HUDEP-2 (cell line): ENCODE measurements at regions not wholly inside any gene's neighbourhood (a gene's known extent, or its start where the extent isn't known, plus 50 kb on each side); places are given as distances from the start of the nearest gene placed in this dataset.
A peak's percentile ranks its signal among the peaks of the same experiment; 100 is the strongest.

Experiments used
- DNase-seq, 76 experiments: peaks; one replicate each; lab custom pipeline; 2025; ENCODE audit not compliant: unreplicated experiment in 76 of 76; lab: John Stamatoyannopoulos, UW

DNA sequence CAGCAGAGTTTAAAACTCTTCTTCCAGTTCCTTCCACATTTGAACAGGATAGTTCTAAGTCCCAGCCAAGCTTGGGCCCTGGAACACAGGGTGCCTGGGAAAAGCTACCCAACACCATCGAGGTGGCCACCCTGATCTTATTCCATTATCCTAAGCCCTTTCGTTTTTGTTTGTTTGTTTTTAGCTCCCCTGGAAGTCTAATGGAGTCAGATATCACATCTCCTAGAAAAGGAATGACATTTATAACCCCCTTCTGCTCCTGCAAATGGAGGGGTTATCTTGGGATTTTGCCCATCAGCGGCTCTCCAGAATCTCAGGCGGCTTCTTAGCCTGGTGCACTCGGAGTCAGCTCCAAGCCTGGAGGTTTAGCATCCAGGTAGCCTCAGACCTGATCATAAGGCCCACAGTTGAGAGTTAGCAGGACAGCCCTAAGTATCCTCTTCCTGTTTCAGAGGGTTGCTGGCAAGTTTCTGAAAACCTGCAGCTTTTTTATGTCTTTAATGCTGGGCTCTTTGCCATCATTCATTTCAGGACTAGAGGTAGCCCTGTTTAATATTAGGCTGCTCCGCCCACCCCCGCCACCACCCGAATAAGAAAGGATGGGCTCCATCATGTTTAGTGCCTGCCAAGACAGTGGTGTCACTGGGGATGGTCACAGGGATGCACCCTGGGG lies 230.0 kb upstream of the LNX1 start:
- DNase-seq: no peak

- no peak for DNase-seq
Observed at GRCh38 chr4:53818104-53818503, 226.8 kb upstream of the LNX1 start.

- DNase-seq: no peak
Observed at GRCh38 chr4:53816561-53816960, 225.3 kb upstream of the LNX1 start.

- no peak for DNase-seq
Observed at GRCh38 chr4:53815281-53815680, 224.0 kb upstream of the LNX1 start.

GRCh38 chr4:53813998-53814397 lies 222.7 kb upstream of the LNX1 start:
- DNase-seq: no peak

GRCh38 chr4:53810643-53811042 lies 219.4 kb upstream of the LNX1 start:
- DNase-seq: no peak

DNA sequence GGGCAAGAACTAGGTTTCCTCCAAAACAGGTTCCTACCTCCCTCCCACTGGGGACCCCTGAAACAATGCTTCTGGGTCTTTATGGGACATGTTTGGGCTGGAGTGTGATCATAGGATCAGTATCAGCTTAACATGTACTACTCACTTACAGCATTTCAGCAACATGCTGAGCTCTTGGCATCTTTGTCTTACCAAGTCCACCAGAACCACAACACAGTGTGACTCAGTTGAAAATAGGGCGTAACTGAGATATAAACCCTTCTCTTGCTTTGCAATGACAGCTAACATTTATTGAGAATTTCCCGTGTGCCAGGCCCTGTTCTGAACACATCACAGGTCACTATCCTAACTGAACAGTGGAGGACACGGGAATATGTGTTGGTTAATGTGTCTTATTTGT lies 218.5 kb upstream of the LNX1 start:
- no peak for DNase-seq

- DNase-seq: no peak
Observed at GRCh38 chr4:53805291-53805690, 214.0 kb upstream of the LNX1 start.

- peak in 29 of 76 experiments; percentile 0 to 39 (median 6) for DNase-seq
Observed at GRCh38 chr4:53804719-53805118, 213.4 kb upstream of the LNX1 start.

DNA sequence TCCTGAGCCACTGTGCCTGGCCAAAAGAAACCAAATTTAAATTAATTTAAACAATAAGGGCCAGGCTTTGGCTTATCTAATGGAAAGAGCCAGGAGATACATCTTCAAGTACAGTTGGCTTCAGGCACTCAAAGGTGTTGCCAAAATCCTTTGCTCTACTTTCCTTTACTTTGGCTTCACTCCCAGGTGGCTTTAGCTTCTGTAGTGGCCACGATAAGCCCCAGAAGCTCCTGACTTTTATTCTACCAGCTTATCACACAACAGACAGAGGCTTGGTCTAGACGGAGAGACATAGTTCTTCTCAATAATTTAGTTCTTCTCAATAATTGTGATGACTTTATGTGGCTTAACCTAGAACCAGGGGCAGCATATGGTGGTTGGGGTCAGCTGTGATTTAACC lies 211.2 kb upstream of the LNX1 start:
- peak in 7 of 76 experiments; percentile 0 to 31 (median 10) for DNase-seq

DNA sequence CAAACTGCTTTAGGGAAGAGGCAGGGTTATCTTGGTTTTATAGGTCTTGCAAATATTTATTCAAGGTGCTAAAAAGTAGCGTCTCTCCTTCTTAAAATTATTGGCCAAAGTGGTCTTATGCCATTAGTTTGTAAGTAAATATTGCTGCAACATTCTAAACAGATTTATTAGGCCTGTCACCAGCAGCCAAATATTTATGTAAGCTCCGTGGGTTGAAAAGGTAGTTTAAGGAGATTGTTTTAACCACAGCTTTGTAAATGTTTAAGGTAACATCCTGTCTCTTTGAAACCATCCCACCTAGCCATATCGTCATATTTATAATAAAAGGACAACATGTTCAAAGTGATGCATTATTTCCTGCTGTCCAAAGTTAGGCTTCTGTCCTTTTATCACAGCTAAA lies 210.1 kb upstream of the LNX1 start:
- DNase-seq: no peak

- no peak for DNase-seq
Observed at GRCh38 chr4:53800741-53801140, 209.5 kb upstream of the LNX1 start.

- DNase-seq: no peak
Observed at GRCh38 chr4:53793096-53793495, 201.8 kb upstream of the LNX1 start.

- no peak for DNase-seq
Observed at GRCh38 chr4:53790286-53790685, 199.0 kb upstream of the LNX1 start.

DNA sequence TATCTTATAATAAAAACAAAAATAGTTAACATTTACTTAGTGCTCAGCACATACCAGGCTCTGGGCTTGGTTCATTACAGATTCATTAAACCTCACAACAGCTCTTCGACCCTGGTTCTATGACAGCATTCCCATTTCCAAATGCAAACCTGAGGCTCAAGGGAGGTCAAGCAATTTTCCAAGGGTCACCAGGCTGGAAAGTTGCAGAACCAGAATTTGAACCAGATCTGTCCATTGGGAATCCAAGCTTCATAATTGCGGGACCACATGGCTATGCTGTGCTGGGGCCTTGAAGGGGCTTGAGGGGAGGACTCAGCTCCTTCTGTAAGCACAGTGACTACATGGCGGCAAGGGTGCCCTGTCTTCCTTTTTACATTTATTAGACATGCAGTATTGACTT lies 197.3 kb upstream of the LNX1 start:
- no peak for DNase-seq

DNA sequence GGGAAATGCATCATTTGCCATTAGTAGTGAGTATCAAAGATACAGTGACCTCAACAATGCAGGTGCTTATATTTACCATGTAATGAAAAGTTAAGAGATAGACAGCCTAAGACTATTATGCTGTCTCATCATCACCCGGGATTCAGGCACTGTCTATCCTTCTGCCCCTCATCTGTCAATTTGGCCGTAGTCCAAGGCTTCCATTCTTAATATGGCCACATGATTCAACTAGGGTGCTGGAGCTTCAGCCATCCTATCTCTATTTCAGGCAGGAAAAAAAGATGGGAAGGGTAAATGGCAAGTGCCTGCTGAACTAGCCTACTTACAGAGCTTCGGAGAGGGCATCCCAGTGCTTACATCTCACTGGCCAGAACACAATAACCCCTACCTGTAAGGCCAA lies 196.7 kb upstream of the LNX1 start:
- no peak for DNase-seq

DNA sequence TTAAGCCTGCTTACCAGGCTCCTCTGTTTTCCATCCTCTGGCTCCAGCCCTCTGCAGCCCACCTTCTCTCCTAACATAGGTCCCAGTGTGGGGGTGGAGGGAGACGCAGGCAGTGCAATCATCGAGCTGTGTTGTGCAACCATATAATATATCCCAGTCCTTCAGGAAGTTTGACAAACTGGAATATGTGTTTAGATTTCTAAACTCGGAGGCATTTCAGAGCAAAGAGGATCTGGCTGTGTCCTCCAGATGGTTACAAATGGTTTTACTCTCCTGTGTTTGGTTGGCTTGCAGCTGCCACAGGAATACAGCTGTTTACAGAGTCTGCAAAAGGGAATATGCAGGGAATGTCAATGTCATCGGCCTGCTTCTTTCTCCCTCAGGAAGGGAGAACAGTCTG lies 195.3 kb upstream of the LNX1 start:
- no peak for DNase-seq

DNA sequence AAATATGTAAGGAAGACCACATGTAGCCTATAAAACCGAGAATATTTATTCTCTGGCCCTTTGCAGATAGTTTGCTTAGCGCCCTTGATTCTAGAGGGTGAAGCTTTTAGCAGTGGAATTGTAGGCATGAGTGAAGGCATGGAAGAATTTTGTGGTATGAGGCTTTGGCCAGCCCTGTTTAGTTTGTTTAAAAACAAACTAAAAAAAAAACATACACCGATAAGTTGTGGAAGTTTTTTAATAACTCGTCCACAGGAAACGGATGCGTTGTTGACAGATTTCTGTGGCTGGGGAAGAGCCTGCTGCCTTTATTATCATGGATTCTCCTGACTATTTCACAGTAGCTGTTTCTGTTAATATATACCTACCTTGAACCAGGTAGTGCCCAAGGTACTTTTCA lies 194.7 kb upstream of the LNX1 start:
- no peak for DNase-seq

GRCh38 chr4:53784112-53784511 lies 192.8 kb upstream of the LNX1 start:
- DNase-seq: no peak

DNA sequence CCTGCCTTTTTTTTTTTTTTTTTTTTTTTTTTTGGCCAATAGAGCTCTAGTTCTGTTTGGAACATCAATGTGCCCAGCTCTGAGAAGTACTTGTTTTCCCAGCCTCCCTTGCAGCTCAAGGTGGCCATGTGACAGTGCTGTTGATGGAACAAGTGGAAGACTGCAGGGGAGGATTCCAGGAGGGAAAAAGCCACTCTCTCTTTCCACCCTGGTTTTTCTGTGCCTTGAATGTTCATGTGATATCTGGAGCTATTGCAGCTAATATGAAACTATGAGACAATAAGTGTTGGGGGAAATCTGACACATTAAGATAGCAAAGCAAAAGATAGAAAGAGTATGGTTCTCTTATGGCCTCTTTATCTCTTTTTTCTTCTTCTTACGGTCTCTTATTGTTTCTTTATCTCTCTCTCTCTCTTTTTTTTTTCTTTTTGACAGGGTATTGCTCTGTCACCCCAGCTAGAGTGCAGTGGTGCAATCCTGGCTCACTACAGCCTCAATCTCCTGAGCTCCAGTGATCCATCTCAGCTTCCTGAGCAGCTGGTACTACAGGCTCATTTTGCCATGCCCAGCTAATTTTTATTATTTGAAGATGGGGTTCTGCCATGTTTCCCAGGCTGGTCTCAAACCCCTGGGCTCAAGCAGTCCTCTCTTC lies 192.0 kb upstream of the LNX1 start:
- no peak for DNase-seq

DNA sequence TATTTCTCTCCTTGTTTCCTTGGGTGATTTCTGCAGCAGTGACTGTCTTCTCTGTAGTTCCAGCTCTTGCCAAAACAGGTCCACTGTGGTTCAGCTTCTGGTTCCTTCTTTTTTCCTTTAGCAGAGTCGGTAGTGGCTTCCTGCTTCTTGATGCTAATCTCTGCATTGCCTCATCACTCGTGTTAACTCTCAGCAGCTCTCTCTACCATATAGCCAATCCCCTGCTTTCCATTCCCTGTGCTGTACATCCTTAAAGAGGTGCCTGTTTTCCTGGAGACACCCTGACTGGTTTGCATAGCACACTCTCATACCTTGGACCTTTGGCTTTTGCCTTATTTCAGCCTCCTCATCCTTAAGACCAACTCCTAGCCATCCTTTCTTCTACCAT lies 191.2 kb upstream of the LNX1 start:
- DNase-seq: no peak

- DNase-seq: no peak
Observed at GRCh38 chr4:53781629-53782457, 190.6 kb upstream of the LNX1 start.
